ENCODE measurements at regions not wholly inside any gene's neighbourhood (a gene's known extent, or its start where the extent isn't known, plus 50 kb on each side); places are given as distances from the start of the nearest gene placed in this dataset.
A peak's percentile ranks its signal among the peaks of the same experiment; 100 is the strongest.
"Not testable (repeated sequence)": the region's sequence is repeated elsewhere in the genome, so short reads cannot be mapped to it uniquely, and the experiment has no call there.

DNA sequence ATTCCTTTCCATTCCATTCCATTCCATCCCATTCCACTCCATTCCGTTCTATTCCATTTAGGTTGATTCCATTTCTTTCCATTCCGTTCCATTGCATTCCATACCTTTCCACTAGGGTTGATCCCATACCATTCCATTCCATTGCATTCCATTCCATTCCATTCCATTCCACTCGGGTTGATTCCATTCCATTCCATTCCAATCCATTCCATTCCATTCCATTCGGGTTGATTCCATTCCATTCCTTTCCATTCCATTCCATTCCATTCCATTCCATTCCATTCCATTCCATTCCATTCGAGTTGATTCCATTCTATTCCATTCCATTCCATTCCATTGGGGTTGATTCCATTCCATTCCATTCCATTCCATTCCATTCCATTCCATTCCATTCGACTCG lies 161.1 kb downstream of the CWH43 start:
- peaks cover 84 to 88% of the 10 kb centered on the region in 2 donors for H3K9me3 Mint-ChIP-seq
- peak; percentile 49 to 53 for ATAC-seq
- not testable (repeated sequence) for H3K27ac Mint-ChIP-seq; DNase-seq (ENCODE audit: low spot score in 2 of 2)
- peaks cover 68 to 81% of the 10 kb centered on the region in 2 donors for H3K36me3 Mint-ChIP-seq

DNA sequence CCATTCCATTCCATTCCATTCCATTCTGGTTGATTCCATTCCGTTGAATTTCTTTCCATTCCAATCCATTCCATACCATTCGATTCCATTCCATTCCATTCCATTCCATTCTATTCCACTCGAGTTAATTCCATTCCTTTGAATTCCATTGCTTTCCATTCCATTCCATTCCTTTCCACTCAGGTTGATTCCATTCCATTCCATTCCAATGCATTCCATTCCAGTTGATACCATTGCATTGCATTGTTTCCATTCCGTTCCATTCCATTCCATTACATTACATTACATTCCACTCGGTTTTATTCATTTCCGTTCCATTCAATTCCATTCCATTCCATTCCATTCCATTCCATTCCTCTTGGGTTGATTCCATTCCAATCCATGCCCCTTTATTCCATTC lies 161.5 kb downstream of the CWH43 start:
- H3K27ac Mint-ChIP-seq; ATAC-seq; DNase-seq (ENCODE audit: low spot score in 2 of 2): not testable (repeated sequence)
- H3K9me3 Mint-ChIP-seq = peaks cover 87 to 92% of the 10 kb centered on the region in 2 donors
- H3K36me3 Mint-ChIP-seq = peaks cover 67 to 80% of the 10 kb centered on the region in 2 donors

DNA sequence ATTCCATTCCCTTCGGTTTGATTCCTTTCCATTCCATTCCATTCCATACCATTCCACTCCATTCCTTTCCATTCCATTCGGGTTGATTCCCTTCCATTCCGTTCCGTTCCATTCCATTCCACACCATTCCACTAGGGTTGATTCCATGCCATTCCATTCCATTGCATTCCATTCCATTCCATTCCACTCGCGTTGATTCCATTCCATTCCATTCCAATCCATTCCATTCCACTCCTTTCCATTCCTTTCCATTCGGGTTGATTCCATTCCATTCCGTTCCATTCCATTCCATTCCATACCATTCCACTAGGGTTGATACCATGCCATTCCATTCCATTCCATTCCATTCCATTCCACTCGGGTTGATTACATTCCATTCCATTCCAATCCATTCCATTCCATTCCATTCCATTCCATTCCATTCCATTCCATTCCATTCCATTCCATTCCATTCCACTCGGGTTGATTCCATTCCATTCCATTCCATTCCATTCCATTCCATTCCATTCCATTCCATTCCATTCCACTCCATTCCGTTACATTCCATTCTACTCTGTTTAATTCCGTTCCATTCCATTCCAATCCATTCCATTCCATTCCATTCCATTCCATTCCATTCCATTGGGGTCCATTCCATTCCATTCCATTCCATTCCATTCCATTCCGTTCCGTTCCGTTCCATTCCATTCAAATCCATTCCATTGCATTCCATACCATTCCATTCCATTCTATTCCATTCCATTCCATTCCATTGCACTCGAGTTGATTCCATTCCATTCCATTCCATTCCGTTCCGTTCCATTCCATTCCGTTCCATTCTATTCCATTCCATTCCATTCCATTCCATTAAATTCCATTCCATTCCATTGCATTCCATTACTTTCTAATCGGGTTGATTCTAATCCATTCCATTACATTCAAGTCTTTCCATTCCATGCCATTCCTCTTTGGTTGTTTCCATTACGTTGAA lies 163.2 kb downstream of the CWH43 start:
- peak; percentile 77 to 79 for ATAC-seq
- Mint-ChIP-seq H3K36me3 (peaks cover 68 to 80% of the 10 kb centered on the region in 2 donors), H3K9me3 (peaks cover 88 to 92% of the 10 kb centered on the region in 2 donors), H3K27ac (peak overlapping the region in 1 of 2 donors; percentile 1)
- DNase-seq (ENCODE audit: low spot score in 2 of 2) = not testable (repeated sequence)

DNA sequence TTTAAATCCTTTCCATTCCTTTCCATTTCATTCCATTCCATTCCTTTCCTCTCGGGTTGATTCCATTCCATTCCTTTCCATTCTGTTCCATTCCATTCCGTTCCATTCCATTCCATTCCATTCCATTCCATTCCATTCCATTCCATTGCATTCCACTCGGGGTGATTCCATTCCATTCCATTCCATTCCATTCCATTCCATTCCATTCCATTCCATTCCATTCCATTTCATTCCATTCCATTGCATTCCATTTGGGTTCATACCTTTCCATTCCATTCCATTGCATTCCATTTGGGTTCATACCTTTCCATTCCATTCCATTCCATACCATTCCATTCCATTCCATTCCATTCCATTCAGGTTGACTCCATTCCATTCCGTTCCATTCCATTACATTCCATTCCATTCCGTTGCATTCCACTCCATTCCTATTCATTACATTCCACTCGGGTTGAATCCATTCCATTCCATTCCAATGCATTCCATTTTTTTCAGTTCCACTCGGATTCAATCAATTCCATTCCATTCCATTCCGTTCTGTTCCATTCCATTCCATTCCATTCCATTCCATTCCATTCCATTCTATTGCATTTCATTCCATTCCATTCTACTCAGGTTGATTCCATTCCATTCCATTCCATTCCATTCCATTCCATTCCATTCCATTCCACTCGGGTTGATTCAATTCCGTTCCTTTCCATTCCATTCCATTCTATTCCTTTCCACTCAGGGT lies 164.4 kb downstream of the CWH43 start:
- DNase-seq (ENCODE audit: low spot score in 2 of 2); H3K27ac Mint-ChIP-seq; ATAC-seq: not testable (repeated sequence)
- H3K36me3 Mint-ChIP-seq = peaks cover 68 to 80% of the 10 kb centered on the region in 2 donors
- peaks cover 90 to 94% of the 10 kb centered on the region in 2 donors for H3K9me3 Mint-ChIP-seq

DNA sequence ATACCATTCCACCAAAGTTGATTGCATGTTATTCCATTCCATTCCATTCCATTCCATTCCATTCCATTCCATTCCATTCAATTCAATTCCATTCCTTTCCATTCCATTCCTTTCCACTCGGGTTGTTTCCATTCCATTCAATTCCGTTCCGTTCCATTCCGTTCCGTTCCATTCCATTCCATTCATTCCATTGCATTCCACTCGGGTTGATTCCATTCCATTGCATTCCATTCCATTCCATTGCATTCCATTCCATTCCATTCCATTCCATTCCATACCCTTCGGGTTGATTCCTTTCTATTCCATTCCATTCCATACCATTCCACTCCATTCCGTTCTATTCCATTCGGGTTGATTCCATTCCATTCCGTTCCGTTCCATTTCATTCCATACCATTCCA lies 166.9 kb downstream of the CWH43 start:
- Mint-ChIP-seq H3K36me3 (peaks cover 68 to 79% of the 10 kb centered on the region in 2 donors), H3K9me3 (peaks cover 85 to 88% of the 10 kb centered on the region in 2 donors)
- H3K27ac Mint-ChIP-seq; ATAC-seq; DNase-seq (ENCODE audit: low spot score in 2 of 2): not testable (repeated sequence)

DNA sequence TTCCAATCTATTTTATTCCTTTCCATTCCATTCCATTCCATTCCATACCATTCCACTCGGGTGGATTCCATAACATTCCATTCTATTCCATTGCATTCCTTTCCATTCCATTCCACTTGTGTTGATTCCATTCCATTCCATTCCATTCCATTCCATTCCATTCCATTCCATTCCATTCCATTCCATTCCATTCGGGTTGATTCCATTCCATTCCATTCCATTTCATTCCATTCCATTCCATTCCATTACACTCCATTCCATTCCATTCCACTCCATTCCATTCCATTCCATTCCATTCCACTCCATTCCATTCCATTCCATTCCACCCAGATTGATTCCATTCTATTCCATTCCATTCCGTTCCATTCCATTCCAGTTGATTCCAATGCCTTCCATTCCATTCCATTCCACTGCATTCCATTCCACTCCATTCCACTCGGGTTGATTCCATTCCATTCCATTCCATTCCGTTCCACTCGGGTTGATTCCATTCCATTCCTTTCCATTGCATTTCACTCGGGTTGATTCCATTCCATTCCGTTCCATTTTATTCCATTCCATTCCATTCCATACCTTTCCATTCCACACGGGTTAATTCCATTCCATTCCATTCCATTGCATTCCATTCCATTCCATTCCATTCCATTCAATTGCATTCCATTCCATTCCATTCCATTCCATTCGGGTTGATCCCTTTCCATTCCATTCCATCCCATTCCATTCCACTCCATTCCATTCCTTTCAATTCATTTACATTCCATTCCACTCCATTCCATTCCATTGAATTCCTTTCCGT lies 168.4 kb downstream of the CWH43 start:
- peak; percentile 55 to 57 for ATAC-seq
- H3K27ac Mint-ChIP-seq; DNase-seq (ENCODE audit: low spot score in 2 of 2): not testable (repeated sequence)
- Mint-ChIP-seq H3K9me3 (peaks cover 70 to 73% of the 10 kb centered on the region in 2 donors), H3K36me3 (peaks cover 60 to 64% of the 10 kb centered on the region in 2 donors)

DNA sequence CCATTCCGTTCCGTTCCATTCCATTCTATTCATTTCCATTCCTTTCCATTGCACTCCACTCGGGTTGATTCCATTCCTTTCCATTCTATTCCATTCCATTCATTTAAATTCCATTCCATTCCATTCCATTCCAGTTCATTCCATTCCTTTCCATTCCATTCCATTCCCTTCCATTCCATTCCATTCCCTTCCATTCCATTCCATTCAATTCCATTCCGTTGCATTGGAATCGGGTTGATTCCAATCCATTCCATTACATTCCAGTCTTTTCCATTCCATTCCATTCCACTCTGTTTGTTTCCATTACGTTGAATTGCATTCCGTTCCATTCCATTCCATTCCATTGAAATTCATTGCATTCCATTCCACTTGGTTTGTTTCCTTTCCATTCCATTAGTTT lies 169.2 kb downstream of the CWH43 start:
- ATAC-seq; H3K27ac Mint-ChIP-seq; DNase-seq (ENCODE audit: low spot score in 2 of 2): not testable (repeated sequence)
- Mint-ChIP-seq H3K36me3 (peaks cover 53 to 56% of the 10 kb centered on the region in 2 donors), H3K9me3 (peaks cover 63 to 65% of the 10 kb centered on the region in 2 donors)

DNA sequence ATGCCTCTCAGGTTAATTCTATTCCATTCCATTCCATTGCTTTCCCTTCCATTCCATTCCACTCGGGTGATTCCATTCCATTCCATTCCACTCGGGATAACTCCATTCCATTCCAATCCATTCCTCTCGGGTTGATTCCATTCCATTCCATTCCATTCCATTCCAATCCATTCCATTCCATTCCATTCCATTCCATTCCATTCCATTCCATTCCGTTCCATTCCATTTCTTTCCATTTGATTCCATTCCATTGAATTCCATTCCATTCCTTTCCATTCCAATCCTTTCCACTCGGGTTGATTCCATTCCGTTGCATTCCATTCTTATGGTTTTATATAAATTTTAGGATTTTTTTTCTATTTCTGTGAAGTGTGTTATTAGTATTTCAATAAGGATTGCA lies 170.2 kb downstream of the CWH43 start:
- Mint-ChIP-seq H3K36me3 (peaks cover 45 to 47% of the 10 kb centered on the region in 2 donors), H3K9me3 (peaks cover 55 to 56% of the 10 kb centered on the region in 2 donors)
- ATAC-seq; DNase-seq (ENCODE audit: low spot score in 2 of 2); H3K27ac Mint-ChIP-seq: not testable (repeated sequence)

DNA sequence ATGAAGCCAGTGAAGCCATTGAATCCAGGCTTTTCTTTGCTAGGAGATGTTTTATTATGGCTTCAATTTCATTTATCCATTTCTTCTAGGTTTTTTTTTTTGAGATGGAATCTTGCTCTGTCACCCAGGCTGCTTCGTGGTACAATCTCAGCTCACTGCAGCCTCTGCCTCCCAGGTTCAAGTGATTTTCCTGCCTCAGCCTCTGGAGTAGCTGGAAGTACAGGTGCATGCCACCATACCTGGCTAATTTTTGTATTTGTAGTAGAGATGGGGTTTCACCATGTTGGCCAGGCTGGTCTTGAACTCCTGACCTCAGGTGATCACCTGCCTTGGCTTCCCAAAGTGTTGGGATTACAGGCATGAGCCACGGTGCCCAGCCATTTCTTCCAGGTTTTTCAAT lies 171.6 kb downstream of the CWH43 start:
- not testable (repeated sequence) for ATAC-seq; H3K27ac Mint-ChIP-seq; DNase-seq (ENCODE audit: low spot score in 2 of 2)
- Mint-ChIP-seq H3K36me3 (peaks cover 45 to 47% of the 10 kb centered on the region in 2 donors), H3K9me3 (peaks cover 46% of the 10 kb centered on the region in 2 donors)

DNA sequence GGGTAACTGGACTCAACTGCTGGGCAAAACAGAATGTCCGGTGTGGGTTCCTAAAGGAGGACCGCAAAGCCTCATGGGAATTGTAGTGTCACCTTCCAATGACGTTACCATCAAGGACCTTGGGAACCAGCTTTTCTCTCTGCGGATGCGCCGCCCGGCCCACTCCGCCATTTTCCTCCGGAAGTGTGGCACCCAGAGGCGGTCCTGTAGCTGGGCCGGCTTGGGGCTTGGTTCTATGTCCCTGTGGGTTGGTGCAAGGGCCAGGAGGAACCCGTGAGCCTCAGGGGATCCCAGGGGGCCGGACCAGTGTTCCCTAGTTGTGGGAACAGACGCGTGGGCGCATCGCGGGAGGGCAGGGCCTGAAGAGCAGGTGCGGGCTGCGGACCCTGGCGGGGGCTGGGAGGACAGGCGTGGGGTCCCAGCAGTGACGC lies 175.1 kb downstream of the CWH43 start:
- peaks cover 11% of the 10 kb centered on the region in 2 donors for H3K9me3 Mint-ChIP-seq

DNA sequence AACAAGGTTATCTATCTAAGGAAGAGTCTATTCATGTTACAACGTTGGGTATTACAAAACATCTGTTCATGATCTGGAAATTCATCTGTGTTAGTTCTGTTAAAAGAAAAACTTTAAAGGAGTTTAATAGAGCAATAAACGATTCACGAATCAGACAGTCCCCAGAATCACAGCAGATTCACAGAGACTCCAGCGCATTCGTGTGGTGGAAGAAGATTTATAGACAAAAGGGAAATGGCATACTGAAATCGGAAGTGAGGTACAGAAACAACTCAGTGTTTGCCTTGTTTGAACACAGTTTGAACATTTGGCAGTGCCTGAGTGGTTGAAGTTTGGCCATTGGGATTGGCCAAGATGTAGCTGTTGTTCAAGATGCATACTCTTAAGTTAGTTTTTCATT lies 178.8 kb downstream of the CWH43 start:
- DNase-seq (ENCODE audit: low spot score in 2 of 2); H3K9me3 Mint-ChIP-seq; H3K27ac Mint-ChIP-seq; ATAC-seq; H3K36me3 Mint-ChIP-seq: not testable (repeated sequence)

More for the DNA sequence above, 175.1 kb downstream of the CWH43 start:
- H3K36me3 Mint-ChIP-seq = peaks cover 10 to 13% of the 10 kb centered on the region in 2 donors
- not testable (repeated sequence) for H3K27ac Mint-ChIP-seq; DNase-seq (ENCODE audit: low spot score in 2 of 2); ATAC-seq

DNA sequence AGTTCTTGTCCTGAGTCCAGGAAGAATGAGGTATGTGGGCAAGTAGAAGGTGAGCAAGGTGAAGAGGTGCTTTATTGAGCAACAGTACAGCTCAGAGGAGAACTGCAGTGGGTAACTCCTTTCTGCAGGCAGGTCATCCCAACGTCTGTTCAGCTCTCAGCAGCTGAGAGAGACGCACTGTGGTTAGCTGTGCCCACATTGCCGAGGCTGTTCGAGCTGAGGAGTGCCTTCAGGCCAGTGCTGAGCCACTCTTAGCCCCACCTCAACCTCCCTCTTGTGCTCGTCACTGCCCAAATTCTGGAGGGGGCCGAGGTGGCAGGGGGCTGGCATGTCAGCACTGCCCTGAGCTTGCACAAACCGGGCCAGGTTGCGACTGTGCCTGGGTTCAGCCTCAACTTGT lies 191.8 kb downstream of the CWH43 start:
- H3K27ac Mint-ChIP-seq; H3K36me3 Mint-ChIP-seq; H3K9me3 Mint-ChIP-seq; DNase-seq (ENCODE audit: low spot score in 2 of 2); ATAC-seq: not testable (repeated sequence)

DNA sequence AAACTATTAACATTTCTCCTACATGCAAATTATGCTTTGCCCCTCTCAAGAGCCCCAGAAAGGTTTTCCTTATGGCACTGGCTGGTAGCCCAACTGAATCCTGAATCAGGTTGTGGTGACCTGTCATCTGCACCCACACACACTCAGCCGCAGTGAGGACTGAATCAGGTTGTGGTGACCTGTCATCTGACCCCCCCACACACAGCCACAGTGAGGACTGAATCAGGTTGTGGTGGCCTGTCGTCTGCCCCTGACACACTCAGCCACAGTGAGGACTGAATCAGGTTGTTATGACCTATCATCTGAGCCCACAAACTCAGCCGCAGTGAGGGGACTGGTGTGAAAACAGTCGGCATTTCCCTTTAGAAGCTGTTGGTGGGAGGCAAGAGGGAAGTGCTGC lies 195.0 kb downstream of the CWH43 start:
- H3K27ac Mint-ChIP-seq; H3K36me3 Mint-ChIP-seq; H3K9me3 Mint-ChIP-seq; DNase-seq (ENCODE audit: low spot score in 2 of 2); ATAC-seq: not testable (repeated sequence)

DNA sequence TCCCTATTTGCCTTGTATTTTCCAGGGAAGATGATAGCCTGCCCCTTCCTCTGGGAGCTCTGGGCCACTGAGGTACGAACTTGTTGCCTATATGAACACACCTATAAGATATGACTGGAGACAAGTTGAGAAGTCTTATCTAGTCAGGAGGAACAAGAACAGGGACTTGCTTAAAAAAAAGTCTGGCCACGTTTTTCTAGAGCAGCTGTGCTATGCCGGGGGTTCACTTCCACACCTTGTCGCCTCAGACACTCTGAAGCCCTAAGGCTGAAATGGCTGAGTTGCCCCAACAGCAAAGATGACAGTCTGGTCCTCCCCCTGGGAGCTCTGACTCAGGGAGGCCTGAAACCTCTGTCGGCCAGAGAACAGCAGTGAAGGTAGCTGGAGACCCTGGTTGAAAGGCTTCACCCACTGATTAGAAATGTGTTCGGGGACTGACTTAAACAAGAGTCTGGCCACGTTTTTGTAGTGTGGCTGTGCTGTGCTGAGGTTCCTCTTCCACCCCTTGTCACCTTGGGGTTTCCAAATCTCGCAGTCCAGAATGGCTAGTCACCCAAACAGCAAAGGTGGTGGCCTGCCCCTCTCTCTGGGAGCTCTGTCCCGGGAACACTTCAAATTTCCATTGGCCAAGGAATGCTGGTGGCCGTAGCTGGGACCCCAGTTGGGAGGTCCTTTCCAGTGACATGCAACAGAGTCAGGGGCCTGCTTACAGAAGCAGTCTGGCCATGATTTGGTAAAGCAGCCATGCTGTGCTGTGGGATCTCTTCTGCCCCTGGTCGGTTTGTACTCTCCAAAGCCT lies 225.5 kb downstream of the CWH43 start:
- Mint-ChIP-seq H3K9me3 (peaks cover 32 to 36% of the 10 kb centered on the region in 2 donors), H3K36me3 (peaks cover 13 to 35% of the 10 kb centered on the region in 2 donors)
- not testable (repeated sequence) for H3K27ac Mint-ChIP-seq; DNase-seq (ENCODE audit: low spot score in 2 of 2); ATAC-seq

DNA sequence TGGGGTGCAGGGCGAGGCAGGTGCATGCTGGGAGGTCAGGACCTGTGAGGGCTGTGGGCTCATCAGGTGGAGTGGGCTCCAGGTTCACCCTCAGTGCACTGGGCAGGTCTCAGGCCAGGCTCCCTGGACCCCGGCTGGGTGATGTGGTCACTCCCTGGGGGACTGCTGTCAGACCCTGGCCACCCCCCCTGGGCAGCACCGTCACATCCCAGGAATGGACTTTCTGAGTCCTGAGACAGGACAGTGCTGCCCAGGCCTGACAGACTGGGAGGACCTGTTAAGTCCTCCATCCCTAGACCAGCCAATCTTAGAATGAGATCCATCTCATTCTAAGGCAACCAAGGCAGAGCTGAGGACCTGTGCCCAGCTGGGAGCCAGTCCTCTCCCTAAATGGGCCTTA lies 227.2 kb downstream of the CWH43 start:
- Mint-ChIP-seq H3K36me3 (peaks cover 13 to 38% of the 10 kb centered on the region in 2 donors), H3K9me3 (peaks cover 40 to 49% of the 10 kb centered on the region in 2 donors)
- not testable (repeated sequence) for DNase-seq (ENCODE audit: low spot score in 2 of 2); ATAC-seq; H3K27ac Mint-ChIP-seq
